Neural cell (in vitro differentiated cells): ENCODE measurements at regions not wholly inside any gene's neighbourhood (a gene's known extent, or its start where the extent isn't known, plus 50 kb on each side); places are given as distances from the start of the nearest gene placed in this dataset.

Experiments
- H2AFZ ChIP-seq: fragments of 200-600, 300-800 bp; sonication (generic), shearing (Covaris generic); 2 replicates; pipeline ENCODE4 v1.6.0; 2014; ENCODE audit warnings: low read depth, mild to moderate bottlenecking, antibody characterized with exemption, low read length, moderate library complexity
- H3F3A ChIP-seq: fragments of 200-600 bp; shearing (Covaris generic); 2 replicates; pipeline ENCODE4 v1.6.1; 2016; ENCODE audit warnings: mild to moderate bottlenecking, moderate library complexity, mixed read lengths, antibody characterized with exemption, low read length; ENCODE audit not compliant: insufficient read depth, poor library complexity, severe bottlenecking
- H3K27ac ChIP-seq: fragments of 200-600, 300-800 bp; sonication (generic), shearing (Covaris generic); 2 replicates; pipeline ENCODE4 v1.5.1; 2014; ENCODE audit warnings: mild to moderate bottlenecking, low read length, moderate library complexity
- H3K27me3 ChIP-seq: fragments of 300-800, 200-600 bp; sonication (generic), shearing (Covaris generic); 2 replicates; pipeline ENCODE4 v1.6.0; 2014; ENCODE audit warnings: mild to moderate bottlenecking, low read depth, low read length, moderate library complexity; ENCODE audit not compliant: insufficient read depth
- H3K36me3 ChIP-seq: fragments of 300-800, 200-600 bp; sonication (generic), shearing (Covaris generic); 2 replicates; pipeline ENCODE4 v1.5.1; 2014; ENCODE audit warnings: mild to moderate bottlenecking, antibody characterized with exemption, low read length, moderate library complexity; ENCODE audit not compliant: insufficient read depth
- H3K4me2 ChIP-seq: fragments of 300-800, 200-600 bp; sonication (generic), shearing (Covaris generic); 2 replicates; pipeline ENCODE4 v1.6.0; 2014; ENCODE audit warnings: mild to moderate bottlenecking, low read length
- H3K4me3 ChIP-seq: fragments of 300-800, 200-600 bp; sonication (generic), shearing (Covaris generic); 2 replicates; pipeline ENCODE4 v1.5.1; 2014; ENCODE audit warnings: mild to moderate bottlenecking, low read length, moderate library complexity
- H3K79me2 ChIP-seq: fragments of 200-600 bp; shearing (Covaris generic); replicated peaks from 2 replicates; pipeline ENCODE4 v1.6.0; 2014; ENCODE audit warnings: mild to moderate bottlenecking, low read length, moderate library complexity; ENCODE audit not compliant: insufficient read depth
- H3K9ac ChIP-seq: fragments of 300-800, 200-600 bp; sonication (generic), shearing (Covaris generic); 2 replicates; pipeline ENCODE4 v1.6.1; 2016; ENCODE audit warnings: mild to moderate bottlenecking, low read length, mixed read lengths
- H3K9me2 ChIP-seq: fragments of 200-600 bp; shearing (Covaris generic); 2 replicates; pipeline ENCODE4 v1.6.1; 2016; ENCODE audit warnings: mild to moderate bottlenecking, low read length, mixed read lengths; ENCODE audit not compliant: insufficient read depth
- H3K9me3 ChIP-seq: fragments of 200-600, 300-800 bp; sonication (generic), shearing (Covaris generic); 2 replicates; pipeline ENCODE4 v1.6.1; 2016; ENCODE audit warnings: mild to moderate bottlenecking, mixed run types, low read length, moderate library complexity, mixed read lengths
- H4K20me1 ChIP-seq: fragments of 200-600 bp; shearing (Covaris generic); 2 replicates; pipeline ENCODE4 v1.6.1; 2016; ENCODE audit warnings: mild to moderate bottlenecking, mixed run types; ENCODE audit not compliant: insufficient read depth
- CTCF ChIP-seq: fragments of 450-650 bp; IDR thresholded peaks from 2 replicates; pipeline ENCODE4 v1.5.1; 2014; ENCODE audit warnings: antibody characterized with exemption, mild to moderate bottlenecking, moderate library complexity; ENCODE audit not compliant: poor library complexity, severe bottlenecking
- EP300 ChIP-seq: fragments of 450-650 bp; conservative IDR thresholded peaks from 2 replicates; pipeline ENCODE4 v1.6.1; 2014; ENCODE audit warnings: antibody characterized with exemption, mild to moderate bottlenecking, moderate library complexity; ENCODE audit not compliant: poor library complexity, severe bottlenecking
- EZH2 ChIP-seq: fragments of 200-600, 300-800 bp; shearing (Covaris generic), sonication (generic); IDR thresholded peaks from 2 replicates; pipeline ENCODE4 v1.6.1; 2014; ENCODE audit warnings: antibody characterized with exemption, low read length, borderline replicate concordance, mild to moderate bottlenecking; ENCODE audit not compliant: insufficient read depth, poor library complexity, severe bottlenecking
- MXI1 ChIP-seq: fragments of 450-650 bp; conservative IDR thresholded peaks from 2 replicates; pipeline ENCODE4 v1.6.1; 2014; ENCODE audit warnings: antibody characterized with exemption, mild to moderate bottlenecking; ENCODE audit not compliant: poor library complexity, severe bottlenecking
- POLR2AphosphoS5 ChIP-seq: IDR thresholded peaks from 2 replicates; pipeline ENCODE4 v1.6.1; 2012
- RAD21 ChIP-seq: fragments of 450-650 bp; conservative IDR thresholded peaks from 2 replicates; pipeline ENCODE4 v1.6.1; 2014; ENCODE audit warnings: antibody characterized with exemption, mild to moderate bottlenecking, moderate library complexity
- REST ChIP-seq: IDR thresholded peaks from 2 replicates; pipeline ENCODE4 v1.6.1; 2012; ENCODE audit warnings: borderline replicate concordance
- SMC3 ChIP-seq: fragments of 450-650 bp; conservative IDR thresholded peaks from 2 replicates; pipeline ENCODE4 v1.6.1; 2014; ENCODE audit warnings: antibody characterized with exemption, mild to moderate bottlenecking, moderate library complexity; ENCODE audit not compliant: poor library complexity
- TAF1 ChIP-seq: IDR thresholded peaks from 2 replicates; pipeline ENCODE4 v1.6.1; 2012; ENCODE audit warnings: low read depth

GRCh38 chr3:106167728-106168127 lies 298.9 kb upstream of the CBLB start:
- H3K4me2 ChIP-seq: no peak overlapping the region
- no peak overlapping the region for H3K4me3 ChIP-seq
- no peaks in the 10 kb centered on the region for H3K27me3 ChIP-seq
- H4K20me1 ChIP-seq: no peaks in the 10 kb centered on the region
- TF ChIP-seq EZH2 (no peak), MXI1 (no peak), SMC3 (no peak), EP300 (no peak), POLR2AphosphoS5 (no peak), RAD21 (no peak), CTCF (no peak), TAF1 (no peak)
- no peaks in the 10 kb centered on the region for H3K9me3 ChIP-seq
- no peak overlapping the region for H2AFZ ChIP-seq
- H3K9me2 ChIP-seq: no peaks in the 10 kb centered on the region
- no peak overlapping the region for H3K27ac ChIP-seq
- H3K36me3 ChIP-seq: no peaks in the 10 kb centered on the region
- H3F3A ChIP-seq: peaks cover 3% of the 10 kb centered on the region
- H3K79me2 ChIP-seq: no peaks in the 10 kb centered on the region
- H3K9ac ChIP-seq: no peak overlapping the region

DNA sequence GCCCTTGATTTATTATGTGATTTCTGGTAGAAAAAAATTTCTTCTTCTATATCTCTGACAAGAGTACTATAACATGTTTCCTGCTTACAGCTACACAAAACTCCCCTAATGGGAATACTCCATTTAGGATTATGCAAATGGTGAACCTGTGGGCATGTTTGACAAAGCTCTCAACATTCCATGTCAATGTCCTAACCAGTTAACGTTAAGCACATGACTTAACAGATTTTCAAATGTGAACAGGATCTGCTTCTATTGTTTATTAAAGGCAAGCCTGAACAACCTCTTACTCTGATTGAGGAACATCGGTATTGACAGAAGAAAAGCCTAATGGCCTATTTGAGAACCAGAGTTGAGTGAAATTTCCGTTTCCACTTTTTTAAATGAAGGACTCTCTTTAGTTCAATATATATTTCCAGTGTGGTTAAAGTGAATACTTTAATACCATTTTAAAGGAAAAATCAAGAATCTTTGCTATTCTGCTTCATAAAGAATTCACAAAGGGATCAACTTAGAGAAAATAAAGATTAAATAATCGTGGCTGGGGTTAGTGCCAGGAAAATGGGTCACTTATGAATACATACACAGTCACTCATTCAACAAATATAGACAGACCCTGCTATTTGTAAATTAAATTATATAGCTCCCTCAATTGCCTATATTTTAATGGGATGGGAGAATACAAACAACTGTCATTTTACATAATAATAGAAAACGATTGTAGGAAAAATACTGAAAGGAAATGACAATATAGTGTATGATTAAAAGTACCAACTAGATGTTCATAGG lies 300.3 kb upstream of the CBLB start:
- Histone ChIP-seq H3K4me3 (no peak overlapping the region), H3K9me3 (no peaks in the 10 kb centered on the region), H4K20me1 (no peaks in the 10 kb centered on the region), H3F3A (peaks cover 3% of the 10 kb centered on the region), H3K79me2 (no peaks in the 10 kb centered on the region), H3K27me3 (no peaks in the 10 kb centered on the region), H2AFZ (no peak overlapping the region), H3K36me3 (no peaks in the 10 kb centered on the region), H3K9me2 (no peaks in the 10 kb centered on the region), H3K27ac (no peak overlapping the region), H3K9ac (no peak overlapping the region), H3K4me2 (no peak overlapping the region)
- TF ChIP-seq EP300: no peak
- TF ChIP-seq SMC3: no peak
- no peak for TF ChIP-seq RAD21
- TF ChIP-seq EZH2: no peak
- no peak for TF ChIP-seq TAF1
- TF ChIP-seq POLR2AphosphoS5: no peak
- TF ChIP-seq MXI1: no peak
- no peak for TF ChIP-seq CTCF
- TF ChIP-seq REST: no peak
